SK-N-MC (cell line): ENCODE measurements at regions not wholly inside any gene's neighbourhood (a gene's known extent, or its start where the extent isn't known, plus 50 kb on each side); places are given as distances from the start of the nearest gene placed in this dataset.

Source experiments
- DNase-seq: peaks from one replicate; pipeline ENCODE4 v3.0.0-alpha.2; 2011; ENCODE audit warnings: low read depth, low spot score
- H3K27ac ChIP-seq: fragments of 200-600 bp; sonication (generic); 2 replicates; pipeline ENCODE4 v1.5.1; 2016; ENCODE audit warnings: mixed run types
- H3K36me3 ChIP-seq: fragments of 200-600 bp; sonication (generic); 2 replicates; pipeline ENCODE4 v1.6.1; 2017; ENCODE audit warnings: antibody characterized with exemption, low read length, mixed read lengths; ENCODE audit not compliant: insufficient read depth
- H3K4me3 ChIP-seq: fragments of 200-600 bp; sonication (generic); 2 replicates; pipeline ENCODE4 v1.5.1; 2016
- H3K9ac ChIP-seq: fragments of 200-600 bp; sonication (generic); 2 replicates; pipeline ENCODE4 v1.8.0; 2017; ENCODE audit warnings: mixed run types, mixed read lengths; ENCODE audit not compliant: insufficient read length
- H3K9me3 ChIP-seq: fragments of 200-600 bp; sonication (generic); 2 replicates; pipeline ENCODE4 v1.6.1; 2017; ENCODE audit warnings: low read depth, mild to moderate bottlenecking, antibody characterized with exemption, low read length, moderate library complexity, mixed read lengths
- EZH2 ChIP-seq: fragments of 200-600 bp; sonication (generic); IDR thresholded peaks from one replicate; pipeline ENCODE4 v1.6.1; 2017; ENCODE audit warnings: antibody characterized with exemption
- FOXP2 ChIP-seq: optimal IDR thresholded peaks from 2 replicates; pipeline ENCODE3; 2011; ENCODE audit warnings: mild to moderate bottlenecking, moderate library complexity; ENCODE audit not compliant: insufficient read depth; ENCODE audit errors: extremely low read length, control extremely low read depth
- POLR2AphosphoS5 ChIP-seq: IDR thresholded peaks from 2 replicates; pipeline ENCODE4 v1.6.1; 2012; ENCODE audit warnings: mild to moderate bottlenecking, low read depth, low read length, borderline replicate concordance

DNA sequence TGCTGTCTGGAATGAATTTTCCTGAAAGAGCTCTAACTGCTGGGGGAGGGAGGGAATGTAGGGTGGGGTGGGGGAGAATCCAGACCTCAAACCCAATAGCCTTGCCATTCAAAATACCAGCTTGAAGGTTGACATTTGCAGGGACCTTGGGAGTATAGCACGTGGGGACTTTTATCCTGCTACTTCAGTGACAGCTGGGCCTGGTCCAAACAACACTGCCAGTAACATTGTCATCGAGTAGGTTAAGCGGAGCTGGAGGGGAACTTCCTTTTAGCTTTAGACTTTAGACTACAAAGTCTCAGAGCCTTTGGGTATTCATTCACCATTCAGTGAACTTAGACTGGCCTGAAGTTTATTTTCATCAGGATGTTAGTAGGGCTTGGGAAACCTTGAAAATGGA lies 248.7 kb downstream of the MEIS1 start:
- Histone ChIP-seq H3K27ac (peak overlapping the region; percentile 60), H3K9me3 (no peaks in the 10 kb centered on the region), H3K36me3 (no peaks in the 10 kb centered on the region), H3K4me3 (no peak overlapping the region), H3K9ac (no peak overlapping the region)
- TF ChIP-seq POLR2AphosphoS5 (no peak), EZH2 (no peak), FOXP2 (no peak)
- DNase-seq = no peak

DNA sequence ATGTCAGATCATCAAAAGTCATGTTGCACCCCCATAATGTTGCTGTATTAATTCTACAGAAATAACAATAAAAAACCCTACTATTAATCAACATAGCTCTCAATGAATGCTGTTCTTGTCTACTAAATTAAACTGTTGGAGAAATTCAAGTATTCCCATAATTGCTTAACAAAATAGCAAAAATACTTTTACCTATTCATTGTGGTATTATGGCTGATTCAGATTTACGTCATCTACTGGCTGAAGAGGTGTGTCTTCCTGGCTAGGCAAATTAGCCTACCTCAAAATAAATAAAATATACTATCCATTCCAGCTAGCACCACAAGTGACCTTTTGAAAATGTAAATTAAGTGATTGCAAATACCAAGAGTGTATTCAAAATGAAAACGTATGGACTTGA lies 249.4 kb downstream of the MEIS1 start:
- Histone ChIP-seq H3K36me3 (no peaks in the 10 kb centered on the region), H3K9me3 (no peaks in the 10 kb centered on the region), H3K27ac (no peak overlapping the region), H3K4me3 (no peak overlapping the region), H3K9ac (no peak overlapping the region)
- no peak for DNase-seq
- TF ChIP-seq POLR2AphosphoS5 (no peak), FOXP2 (no peak), EZH2 (no peak)

DNA sequence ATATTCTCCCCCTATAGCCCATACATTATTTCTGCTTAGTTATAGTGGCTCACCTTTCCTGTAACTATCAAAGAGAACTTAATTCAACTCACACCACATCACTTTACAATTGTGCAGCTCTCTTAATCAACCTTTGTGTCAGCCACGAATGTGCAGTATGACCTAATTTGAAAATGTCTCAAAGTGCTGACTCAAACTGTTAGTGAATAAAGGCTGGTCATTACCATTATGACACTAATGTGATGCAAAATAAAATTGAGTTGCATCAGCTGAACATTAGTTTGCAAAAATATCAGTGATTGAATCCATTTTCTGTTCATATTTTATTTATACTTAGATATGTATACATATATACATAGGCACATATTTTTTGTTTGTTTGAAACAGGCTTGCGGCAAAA lies 251.8 kb downstream of the MEIS1 start:
- H3K4me3 ChIP-seq = no peak overlapping the region
- peak overlapping the region; percentile 82 for H3K9ac ChIP-seq

DNA sequence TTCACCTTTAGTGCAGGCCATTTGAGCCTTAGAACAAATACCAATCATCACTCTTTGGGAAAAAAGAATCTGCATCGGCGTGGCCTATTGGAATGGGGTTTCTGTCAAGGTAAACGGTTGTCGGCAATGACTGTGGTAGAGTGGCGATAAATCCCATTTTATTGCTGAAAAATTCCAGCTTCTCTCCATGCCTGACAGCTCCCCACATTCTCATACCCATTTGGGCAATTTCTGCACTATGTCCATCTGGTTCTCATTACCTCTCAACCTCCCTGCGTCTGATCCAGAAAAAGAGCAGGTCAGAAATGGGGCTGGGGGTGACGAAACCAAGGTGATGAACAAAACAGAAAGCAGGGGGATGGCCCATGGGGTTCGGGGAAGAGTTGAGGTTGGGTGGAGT lies 254.0 kb downstream of the MEIS1 start:
- DNase-seq = no peak
- peak overlapping the region; percentile 97 for H3K27ac ChIP-seq
- no peaks in the 10 kb centered on the region for H3K36me3 ChIP-seq
- no peak overlapping the region for H3K4me3 ChIP-seq
- no peaks in the 10 kb centered on the region for H3K9me3 ChIP-seq
- no peak overlapping the region for H3K9ac ChIP-seq
- no peak for TF ChIP-seq POLR2AphosphoS5
- no peak for TF ChIP-seq EZH2
- no peak for TF ChIP-seq FOXP2

More for the DNA sequence above, 251.8 kb downstream of the MEIS1 start:
- DNase-seq = peak; percentile 80
- Histone ChIP-seq H3K27ac (peak overlapping the region; percentile 96), H3K9me3 (no peaks in the 10 kb centered on the region), H3K36me3 (no peaks in the 10 kb centered on the region)
- no peak for TF ChIP-seq FOXP2
- no peak for TF ChIP-seq EZH2
- TF ChIP-seq POLR2AphosphoS5 = no peak; the same call in 1 of the 2 replicates

DNA sequence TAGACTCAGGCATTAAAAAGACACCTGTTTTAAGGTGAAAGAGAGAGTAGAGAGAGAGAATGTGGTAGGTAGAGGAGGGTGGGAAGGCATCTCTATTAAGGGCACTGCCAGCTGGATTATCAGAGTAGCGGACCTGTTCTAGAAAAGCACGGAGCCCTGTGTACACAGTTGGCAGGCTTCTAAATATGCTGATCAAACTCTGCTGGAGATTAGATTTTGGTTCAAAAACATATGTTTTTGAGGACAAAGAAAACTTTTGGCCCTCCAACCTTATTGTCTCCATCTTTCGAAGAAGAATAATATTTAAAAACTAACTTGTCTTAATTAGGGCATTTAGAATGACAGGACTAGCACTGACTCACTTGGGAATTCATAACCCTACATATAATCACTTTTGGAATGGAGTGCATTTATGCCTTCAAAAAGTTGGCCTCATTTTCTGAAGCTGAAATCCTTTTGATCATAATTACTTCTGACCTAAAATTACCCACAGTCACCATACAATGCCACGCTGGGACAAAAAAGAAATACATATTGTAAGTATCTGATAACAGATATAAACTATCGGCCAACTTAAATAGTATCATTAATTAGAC lies 254.6 kb downstream of the MEIS1 start:
- Histone ChIP-seq H3K9ac (no peak overlapping the region), H3K36me3 (no peaks in the 10 kb centered on the region), H3K27ac (peak overlapping the region; percentile 97), H3K4me3 (no peak overlapping the region), H3K9me3 (no peaks in the 10 kb centered on the region)
- no peak for DNase-seq
- TF ChIP-seq EZH2 = no peak
- no peak for TF ChIP-seq FOXP2
- no peak for TF ChIP-seq POLR2AphosphoS5

DNA sequence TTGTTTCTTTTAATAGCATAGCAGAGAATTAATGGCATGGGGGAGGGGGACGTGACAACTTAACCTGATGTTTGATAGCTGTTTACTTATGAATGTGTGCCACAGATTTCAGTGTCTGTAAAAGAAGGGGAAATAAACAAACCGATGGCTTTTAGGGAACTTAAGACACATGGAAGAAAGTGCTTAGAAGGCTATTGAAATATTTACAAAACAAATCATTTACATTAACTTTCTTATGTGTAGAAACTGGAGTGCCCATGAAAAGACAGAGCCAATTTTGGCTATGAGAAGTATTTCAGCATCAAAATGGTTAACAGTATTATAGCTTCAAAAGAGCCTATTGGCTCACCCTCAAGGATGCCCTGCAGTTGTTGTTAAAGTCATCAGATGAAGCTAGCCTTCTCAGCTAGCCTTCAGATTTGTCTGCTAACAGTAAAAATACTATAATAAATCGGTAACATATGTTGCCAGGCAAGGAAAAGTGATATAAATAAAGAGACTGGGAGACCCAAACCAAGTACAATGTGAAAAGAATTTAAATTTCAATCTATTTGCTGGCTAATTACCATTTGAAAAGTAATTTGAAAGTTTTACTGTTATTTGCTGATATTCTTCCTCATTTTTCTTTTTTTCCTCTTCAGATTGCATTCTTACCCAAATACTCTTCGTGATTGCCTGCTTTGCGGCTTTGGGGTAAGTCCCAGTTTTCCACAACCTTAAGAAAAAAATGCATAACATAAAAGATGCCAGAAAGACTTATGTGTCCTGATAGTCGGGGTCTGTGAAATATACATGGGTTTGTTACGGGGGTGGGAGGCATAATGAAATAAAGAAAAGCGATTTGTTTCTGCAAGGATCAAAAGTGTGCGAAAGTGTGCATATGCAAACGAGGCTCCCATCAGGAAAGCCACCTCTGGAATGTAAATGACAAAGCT lies 256.4 kb downstream of the MEIS1 start:
- peak overlapping the region; percentile 97 for H3K27ac ChIP-seq
- no peaks in the 10 kb centered on the region for H3K36me3 ChIP-seq
- H3K4me3 ChIP-seq = peak overlapping the region; percentile 80
- H3K9ac ChIP-seq = peak overlapping the region; percentile 74
- H3K9me3 ChIP-seq = no peaks in the 10 kb centered on the region
- no peak for DNase-seq
- TF ChIP-seq EZH2 (no peak), FOXP2 (no peak), POLR2AphosphoS5 (no peak)

DNA sequence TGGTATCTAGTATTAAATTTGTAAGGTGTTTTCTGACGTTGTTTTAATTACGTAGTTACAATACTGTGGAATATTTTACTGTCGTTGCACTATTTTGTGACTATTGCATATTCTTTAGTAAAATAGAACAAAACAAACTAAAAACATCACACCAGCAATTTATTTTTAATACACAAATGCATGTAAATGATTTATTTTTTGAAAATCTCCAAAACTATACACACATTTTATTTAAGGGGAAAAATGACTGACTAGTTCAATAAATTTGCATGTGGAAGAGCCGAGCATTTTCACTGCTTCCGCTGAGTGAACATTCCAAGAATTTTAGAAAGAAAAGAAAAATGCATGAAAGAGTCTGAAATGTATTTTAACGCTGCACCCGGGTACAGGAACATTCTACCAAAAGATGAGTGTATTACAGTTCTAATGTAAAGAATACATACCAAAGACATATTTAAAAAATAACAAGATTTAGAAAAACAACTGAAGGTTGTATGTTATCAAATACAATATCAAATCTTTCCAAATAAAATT lies 257.7 kb downstream of the MEIS1 start:
- no peak for DNase-seq
- TF ChIP-seq POLR2AphosphoS5 (no peak), FOXP2 (no peak), EZH2 (no peak)
- peak overlapping the region; percentile 74 for H3K9ac ChIP-seq
- no peaks in the 10 kb centered on the region for H3K9me3 ChIP-seq
- H3K4me3 ChIP-seq = peak overlapping the region; percentile 80
- H3K36me3 ChIP-seq = no peaks in the 10 kb centered on the region
- peak overlapping the region; percentile 97 for H3K27ac ChIP-seq
